Thyroid gland (tissue), 4 donors: ENCODE measurements at regions not wholly inside any gene's neighbourhood (a gene's known extent, or its start where the extent isn't known, plus 50 kb on each side); places are given as distances from the start of the nearest gene placed in this dataset.

Experiments used
- CTCF ChIP-seq, 6 experiments: fragments of 200-600 bp in 3 of 6; fragments of 450-650 bp in 3 of 6; sonication (generic) in 3 of 6; IDR thresholded peaks; one replicate each; pipeline ENCODE4 v1.5.1; 2016 to 2019; ENCODE audit warnings: antibody characterized with exemption in 6 of 6, mild to moderate bottlenecking in 2 of 6, inconsistent platforms in 1 of 6, moderate library complexity in 1 of 6
- POLR2A ChIP-seq, 2 donors: fragments of 450-650 bp; IDR thresholded peaks; one replicate each; pipeline ENCODE4 v1.6.1; 2017; ENCODE audit warnings: antibody characterized with exemption in 2 of 2, mild to moderate bottlenecking in 2 of 2, moderate library complexity in 1 of 2

GRCh38 chr1:114289824-114290223 is 136.2 kb upstream of the SYT6 start:
- TF ChIP-seq CTCF (IDR thresholded peaks at IDR 0.05) (no peak), POLR2A (IDR thresholded peaks at IDR 0.05) (no peak)
